ENCODE measurements at regions not wholly inside any gene's neighbourhood (a gene's known extent, or its start where the extent isn't known, plus 50 kb on each side); places are given as distances from the start of the nearest gene placed in this dataset.

DNA sequence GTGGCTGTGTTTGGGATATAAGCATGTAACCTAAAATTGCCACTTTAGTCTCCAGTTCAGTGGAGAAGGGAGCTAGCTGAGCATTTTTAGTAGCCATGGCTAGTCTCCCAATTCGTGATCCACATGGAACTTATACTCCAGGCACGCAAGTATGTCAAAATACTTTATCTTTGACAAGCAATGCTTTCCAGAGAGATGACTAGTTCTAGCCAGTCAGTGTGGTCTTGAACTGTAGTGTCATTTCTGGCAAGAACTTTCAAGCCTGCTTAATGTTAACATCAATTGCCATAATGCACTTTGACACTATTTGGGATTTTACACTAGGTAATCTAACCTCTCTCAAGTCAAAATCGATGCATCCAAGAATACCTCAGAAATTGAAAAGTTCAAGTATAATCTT is 660.0 kb downstream of the PTPRC start:
- no peak for DNase-seq

DNA sequence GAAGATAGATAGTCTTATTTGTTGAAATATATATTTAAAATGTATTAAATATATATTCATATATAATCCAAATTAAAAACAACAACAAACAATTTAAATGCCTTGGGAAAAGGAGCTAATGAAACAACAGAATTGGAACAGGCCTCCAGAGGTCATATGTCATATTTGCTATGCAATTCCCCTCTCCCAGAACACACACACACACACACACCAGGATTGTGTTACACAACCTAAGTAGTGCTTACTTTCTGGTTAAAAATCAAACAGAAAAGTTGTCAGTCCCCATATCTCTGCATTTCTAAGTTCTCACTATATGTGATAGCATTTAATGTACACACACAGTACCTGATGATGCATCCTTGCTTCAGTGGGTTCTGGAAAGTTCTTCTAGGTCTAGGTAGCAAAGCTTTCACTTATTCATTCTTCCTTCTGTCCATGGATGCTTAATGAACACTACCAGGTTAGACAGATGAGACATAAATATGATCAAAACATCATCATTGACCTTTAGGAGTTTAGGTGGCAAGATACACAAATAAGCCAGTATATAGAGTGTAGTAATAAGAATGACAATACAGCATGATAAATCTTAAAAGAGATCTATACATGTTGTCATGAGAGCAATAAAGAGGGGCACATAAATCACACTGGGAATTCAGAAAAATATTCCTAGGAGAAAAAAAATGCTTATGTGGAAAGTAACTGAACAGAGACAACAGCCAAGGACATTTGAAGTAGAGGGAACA is 662.8 kb downstream of the PTPRC start:
- no peak for DNase-seq

DNA sequence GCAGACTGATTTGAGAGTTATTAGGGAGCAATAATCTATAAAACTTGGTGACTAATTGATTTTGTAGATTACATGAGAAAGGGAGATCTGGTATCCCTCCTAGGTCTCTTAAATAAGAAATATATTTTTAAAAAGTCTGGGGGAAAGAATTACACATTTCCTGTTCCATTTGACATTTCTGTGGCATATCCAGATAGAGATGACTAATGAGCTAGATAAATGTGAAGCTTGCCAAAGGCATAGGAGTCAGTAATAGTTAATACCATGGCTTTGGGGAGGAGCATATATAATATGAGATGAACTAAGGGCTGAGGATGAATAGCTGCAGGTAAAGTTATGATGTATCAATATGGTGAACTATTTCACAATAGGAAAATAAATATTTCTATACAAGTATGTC is 663.7 kb downstream of the PTPRC start:
- no peak for DNase-seq

DNA sequence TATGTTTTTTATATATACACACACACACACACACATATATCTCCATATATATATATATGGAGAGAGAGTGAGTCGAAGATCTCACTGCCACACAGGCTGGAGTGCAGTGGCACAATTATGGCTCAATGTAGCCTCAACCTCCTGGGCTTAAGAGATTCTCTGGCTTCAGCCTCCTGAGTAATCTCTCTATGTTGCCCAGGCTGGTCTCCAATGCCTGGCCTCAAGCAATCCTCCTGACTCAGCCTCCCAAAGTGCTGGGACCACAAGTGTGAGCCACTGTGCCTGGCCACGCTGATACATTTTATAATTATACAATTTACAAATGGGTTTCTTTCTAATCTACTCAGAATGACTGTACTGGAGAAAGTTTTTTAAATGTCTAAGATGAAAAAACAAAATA is 664.2 kb downstream of the PTPRC start:
- no peak for DNase-seq

DNA sequence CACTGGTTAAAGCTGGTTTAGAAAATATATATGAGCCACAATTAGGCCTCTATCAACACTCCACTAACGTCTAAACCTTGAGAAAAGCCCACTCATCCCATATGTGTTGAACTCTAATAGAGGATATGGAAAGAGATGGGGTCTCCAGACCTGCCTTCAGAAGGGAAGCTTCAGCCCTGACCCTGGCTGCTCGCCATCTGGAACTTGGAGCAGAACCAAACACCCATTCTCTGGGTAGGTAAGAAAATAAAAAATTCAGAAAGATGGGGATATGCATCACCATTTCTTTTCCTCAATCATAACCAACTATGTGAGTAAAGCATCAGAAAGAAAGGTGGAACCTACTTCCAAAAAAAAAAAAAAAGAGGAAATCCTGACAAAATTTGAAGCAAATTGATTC is 666.2 kb downstream of the PTPRC start:
- no peak for DNase-seq

DNA sequence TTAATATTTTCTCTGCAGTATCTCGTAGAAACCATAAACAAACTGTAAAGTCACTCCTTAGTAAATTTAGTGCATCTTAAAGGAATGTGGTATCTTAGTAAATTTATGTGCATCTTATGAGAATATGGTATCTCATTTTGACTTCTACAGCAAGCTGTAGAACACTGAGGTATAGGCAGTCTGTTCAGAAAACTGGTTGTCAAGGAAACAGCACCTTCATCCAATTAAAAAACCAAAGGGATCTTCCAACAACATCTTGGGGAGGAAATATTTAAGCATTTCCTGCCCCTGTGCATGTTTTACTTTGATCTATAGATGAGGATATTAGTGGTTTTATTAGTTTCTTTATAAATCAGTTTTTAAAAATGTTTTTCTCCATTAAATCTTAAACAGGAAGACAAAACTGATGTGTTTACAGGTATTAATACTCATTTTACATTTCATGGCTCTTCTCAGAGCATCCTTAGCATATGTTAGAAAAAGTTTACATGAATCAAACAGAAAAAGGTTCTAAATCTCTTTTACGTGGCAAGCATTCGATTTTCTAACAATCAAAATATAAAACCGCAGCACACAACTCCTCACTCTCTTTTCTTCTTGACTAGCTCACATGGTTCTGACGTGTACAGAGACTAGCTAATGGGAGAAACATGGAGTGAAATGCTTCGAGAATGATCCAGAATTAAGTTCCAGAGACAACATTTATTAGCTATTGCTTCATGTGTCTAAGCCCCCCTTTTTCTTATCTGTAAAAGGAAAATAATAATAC is 668.8 kb downstream of the PTPRC start:
- no peak for DNase-seq

DNA sequence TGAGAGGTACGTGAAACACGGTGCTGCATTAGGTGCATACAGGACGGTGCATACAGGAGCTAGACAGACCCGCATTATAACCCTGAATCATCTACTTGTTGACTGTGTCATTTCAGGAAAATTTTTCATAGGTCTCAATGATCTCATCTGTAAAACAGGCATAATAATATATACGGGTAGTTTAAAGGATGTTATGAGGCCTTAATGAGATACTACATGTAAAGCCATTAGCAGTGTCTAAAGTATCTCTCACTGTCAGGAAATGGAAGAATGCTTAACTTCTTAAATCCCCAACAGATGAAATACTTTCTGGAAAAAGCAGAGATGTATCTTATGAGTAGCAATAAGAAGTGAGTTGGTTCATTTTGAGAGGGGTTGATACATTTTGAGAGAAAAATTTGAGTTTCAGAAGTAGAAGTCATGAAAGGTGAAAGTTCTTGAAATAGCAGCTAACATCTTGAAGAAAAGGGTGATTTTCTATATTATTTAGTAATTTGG is 669.6 kb downstream of the PTPRC start:
- DNase-seq, result no peak

DNA sequence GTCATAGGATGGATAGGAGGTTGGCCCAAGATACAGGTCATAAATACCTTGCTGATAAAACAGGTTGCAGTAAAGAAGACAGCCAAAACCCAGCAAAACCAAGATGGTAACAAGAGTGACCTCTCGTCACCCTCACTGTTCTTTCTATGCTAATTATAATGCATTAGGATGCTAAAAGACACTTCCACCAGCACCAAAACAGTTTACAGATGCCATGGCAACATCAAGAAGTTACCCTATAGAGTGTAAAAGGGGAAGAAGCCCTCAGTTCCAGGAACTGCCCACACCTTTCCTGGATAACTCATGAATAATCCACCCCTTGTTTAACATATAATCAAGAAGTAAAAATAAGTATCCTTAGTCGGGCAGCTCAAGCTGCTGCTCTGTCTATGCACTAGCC is 671.9 kb downstream of the PTPRC start:
- no peak for DNase-seq

DNA sequence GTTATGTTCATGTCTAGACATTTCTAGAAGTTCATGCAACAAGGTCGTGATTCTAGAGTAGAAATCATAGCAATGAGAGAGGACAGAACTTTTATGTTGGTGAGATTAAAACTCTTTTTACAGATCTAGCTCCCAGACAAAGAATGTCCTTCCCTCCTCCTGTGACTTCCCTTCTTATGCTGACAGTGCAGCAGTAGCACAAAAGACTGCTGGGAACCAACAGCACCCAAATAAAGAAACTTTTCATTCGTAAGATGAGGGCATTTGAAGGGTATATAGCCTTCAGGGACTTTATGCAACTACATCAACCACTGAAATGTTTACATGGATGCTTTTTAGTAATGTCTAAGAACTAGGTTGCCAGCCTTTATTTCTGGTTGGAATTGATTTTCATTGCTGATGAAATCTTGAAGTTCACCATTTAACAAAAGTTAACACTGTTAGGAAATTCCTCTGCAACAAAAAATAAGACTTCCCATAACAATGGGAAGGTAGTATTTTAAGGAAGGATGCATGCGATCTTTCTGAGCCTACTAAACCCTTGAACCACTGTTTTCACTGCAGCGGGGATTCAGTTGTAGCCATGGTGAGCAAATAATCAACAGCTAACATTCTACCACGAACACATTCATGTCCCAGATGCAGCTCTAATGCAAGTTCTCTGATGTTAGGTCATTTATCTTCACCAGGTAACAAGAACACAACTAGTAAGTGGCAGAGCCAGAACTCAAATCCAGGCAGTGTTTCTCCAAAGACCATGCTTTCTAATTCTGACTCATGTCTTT is 672.8 kb downstream of the PTPRC start:
- no peak for DNase-seq

DNA sequence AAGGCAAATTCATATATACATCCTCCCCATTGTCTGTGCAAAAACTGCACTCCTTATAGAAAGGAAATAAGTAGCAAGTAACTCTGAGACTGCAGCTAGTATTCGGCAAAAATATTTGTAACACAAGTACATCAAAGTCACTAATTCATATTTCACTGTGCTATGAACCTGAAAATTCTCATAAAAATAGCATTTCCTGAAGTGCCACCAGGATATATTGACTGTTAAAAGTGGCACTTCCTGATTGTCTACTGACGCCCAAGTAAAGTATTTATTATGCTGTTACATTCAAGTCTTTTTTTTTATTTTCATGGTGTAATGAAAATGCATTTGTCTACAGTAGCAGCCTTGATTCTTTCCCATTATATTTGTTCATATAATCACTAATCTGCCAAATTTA is 673.8 kb downstream of the PTPRC start:
- DNase-seq, result no peak

DNA sequence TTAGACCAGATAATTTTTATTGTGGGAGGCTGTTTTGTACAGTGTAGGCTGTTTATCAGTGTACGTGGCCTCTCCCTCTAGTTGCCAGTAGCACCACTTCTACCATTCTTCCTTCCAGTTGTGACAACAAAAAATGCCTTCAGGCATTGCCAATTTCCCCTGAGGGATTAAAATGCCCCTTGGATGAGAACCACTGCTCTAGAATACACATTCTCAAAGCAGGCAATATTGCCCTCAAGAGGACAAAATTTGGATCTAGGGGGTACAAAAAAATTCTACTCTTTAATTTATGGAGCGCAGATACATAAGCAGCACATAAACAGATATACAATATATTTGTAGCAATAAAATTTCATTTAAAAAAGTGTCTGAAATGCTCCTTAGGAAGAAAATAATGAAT is 674.6 kb downstream of the PTPRC start:
- DNase-seq, result no peak

DNA sequence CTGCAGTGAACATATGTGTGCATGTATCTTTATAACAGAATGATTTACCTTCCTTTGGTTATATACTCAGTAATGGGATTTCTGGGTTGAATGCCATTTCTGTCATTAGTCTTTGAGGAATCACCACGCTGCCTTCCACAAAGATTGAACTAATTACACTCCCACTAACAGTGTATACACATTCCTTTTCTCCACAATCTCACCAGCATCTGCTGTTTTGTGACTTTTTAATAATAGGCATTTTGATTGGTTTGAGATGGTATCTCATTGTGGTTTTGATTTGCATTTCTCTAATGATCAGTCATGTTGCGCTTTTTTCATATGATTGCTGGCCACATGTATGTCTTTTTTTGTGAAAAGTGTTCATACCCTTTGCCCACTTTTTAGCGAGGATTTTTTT is 680.5 kb downstream of the PTPRC start:
- DNase-seq, result no peak

DNA sequence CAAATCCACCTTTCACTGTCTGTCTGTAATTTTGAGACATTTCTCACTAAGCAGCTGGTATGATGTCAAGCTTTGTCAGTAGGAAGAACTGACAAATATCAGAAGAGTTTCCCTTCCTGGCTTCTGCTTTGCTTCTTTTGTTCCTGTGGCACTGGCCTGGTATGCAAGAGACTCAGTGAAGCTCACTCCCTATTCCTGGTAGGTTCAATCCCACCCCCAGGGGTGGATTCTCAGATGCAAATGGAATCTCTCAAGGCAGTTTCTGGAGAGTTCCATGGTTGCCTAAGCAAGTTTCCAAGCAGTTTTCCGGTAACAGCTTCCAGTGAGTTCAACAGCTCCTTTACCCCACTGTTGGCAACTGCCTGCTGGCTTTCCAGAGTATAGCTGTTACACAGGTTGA is 683.4 kb downstream of the PTPRC start:
- DNase-seq, result no peak

DNA sequence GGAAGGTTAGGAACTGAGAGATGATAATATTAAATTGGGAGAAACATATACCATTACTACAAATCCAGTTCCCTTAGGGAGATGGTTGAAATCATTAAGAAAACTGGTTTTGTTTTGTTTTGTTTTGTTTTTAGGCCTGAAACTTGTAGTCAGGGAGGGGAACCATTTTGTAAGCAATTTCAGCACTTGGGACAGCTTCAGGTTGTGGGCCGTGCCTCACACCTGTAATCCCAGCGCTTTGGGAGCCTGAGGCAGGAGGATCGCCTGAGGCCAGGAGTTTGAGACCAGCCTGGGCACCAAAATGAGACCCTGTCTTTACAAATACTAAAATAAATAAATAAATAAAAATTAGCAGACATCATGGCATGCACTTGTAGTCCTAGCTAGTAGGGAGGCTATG is 694.3 kb upstream of the NR5A2 start:
- DNase-seq, result no peak

DNA sequence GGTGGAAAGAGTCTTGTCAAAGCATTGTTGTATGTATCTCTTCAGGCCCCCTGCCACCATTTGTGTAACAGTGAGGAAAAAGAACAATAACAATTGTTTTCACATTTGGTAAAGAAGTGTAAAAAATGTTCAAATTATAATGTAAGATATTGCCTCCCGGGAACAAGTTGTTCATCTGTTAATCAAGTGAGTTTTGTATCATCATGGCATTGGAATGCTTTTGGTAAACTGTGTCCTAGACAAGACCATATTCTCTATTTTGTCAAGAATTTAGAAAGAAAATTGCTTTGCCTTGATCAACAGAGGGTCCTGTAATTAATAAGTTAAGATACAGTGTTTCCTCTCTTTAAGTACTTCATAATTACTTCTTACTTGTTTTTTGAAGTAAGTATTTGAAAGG is 692.0 kb upstream of the NR5A2 start:
- no peak for DNase-seq

DNA sequence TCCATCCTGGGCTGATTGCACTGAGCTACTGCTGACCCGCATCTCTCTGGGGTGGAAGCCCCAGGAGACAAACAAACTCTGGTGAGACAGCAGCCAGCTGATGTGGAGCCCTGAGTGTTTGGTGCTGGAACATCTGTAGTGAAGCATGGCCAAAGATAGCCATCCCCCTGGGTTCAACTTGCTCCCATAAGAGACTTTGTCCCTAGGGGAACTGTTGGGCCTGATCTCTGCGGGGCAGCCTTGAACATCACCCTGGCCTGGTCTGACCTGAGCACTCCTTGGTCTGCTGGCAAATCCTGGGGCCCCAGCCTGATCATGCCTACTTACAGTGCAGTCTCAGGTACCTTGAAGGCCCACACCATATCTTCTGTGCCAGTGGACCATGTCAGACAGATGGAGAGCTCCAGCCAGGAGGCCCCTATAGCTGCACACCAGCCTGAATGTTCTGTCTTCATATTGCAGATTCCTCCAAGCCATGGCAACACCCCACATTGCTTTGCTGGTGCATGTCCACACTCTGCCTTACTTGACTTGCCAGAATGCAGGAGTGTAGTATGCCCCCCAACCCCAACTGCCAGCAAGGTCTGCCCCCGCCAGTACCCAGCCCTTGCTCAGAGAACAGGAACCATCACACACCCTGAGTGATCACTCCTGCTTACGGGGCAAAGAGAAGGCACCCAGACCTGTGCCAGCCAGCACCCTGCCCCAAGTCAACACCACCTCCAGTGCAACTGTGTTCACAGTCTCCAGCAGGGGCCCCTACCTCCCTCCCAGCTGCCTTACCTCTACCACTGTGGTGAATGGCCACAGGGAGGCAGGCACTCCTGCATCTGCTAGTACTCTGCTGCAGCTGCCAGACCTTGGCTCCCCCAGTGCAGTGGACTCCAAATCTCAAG is 690.5 kb upstream of the NR5A2 start:
- no peak for DNase-seq

DNA sequence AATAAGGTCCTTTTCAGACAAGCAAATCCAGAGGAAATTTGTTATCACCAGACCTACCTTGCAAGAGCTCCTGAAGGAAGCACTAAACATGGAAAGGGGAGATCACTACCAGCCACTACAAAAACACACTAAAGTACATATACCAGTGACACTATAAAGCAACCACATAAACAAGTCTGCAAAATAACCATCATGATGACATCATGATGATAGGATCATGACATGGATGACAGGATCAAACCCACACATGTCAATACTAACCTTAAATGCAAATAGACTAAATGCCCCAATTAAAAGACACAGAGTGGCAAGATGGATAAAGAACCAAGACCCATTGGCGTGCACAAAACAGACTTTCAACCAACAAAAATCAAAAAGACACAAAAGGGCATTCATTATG is 688.8 kb upstream of the NR5A2 start:
- DNase-seq, result no peak

DNA sequence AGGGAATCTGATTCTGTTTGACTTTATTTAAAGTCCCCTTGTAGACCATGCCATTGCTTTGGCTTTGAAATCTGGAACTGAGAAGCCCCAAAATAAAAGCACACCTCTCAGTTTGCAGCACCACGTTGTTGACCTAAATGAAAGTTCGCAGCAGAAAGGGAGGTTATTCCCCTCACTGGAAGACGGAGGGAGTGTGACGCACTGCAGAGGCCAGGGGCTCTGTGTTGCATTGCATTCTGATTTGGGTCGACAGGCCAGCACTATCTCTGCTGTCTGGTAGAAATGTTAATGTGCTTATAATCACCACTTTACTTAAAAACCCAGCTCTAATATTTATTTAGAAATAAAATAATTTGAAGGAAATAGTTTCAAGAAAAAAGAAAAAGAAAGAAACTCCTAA is 675.2 kb upstream of the NR5A2 start:
- no peak for DNase-seq

DNA sequence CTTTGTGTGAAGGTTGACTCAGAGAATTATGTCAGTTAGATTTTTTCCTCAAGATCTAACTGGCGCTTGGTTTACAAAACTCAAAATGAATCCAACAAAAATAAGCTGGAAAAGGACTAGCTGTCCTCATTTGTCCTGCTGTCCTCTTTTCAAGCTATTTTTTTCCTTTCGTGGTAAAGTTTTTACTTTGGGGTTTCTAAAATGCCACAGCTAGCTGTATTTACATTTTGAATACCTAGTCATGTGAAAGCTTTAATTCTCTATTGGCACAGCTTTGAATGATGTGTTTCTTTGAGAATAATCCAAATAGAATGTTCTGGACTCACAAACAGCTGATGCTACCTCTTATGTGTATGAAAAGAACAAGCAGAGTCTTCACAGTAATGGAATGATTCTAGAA is 673.6 kb upstream of the NR5A2 start:
- DNase-seq, result no peak

DNA sequence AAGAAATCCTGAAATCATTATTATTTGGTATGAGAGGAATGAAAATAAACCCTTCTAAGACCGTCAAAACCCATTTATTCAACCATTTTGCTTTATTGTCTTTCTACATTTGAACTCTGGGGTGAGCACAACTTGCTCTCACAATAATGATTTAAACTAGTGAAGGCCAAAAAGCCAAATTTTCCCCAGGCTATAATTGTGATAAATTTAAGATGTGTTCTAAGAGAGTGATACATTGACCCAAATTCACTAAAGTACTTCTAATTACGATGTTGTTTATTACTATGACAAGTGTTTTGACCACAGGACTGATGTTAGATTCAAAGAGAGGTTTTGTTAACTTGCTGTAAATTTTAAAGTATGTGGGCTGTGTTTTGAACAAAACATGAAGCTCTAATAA is 670.9 kb upstream of the NR5A2 start:
- DNase-seq, result no peak

DNA sequence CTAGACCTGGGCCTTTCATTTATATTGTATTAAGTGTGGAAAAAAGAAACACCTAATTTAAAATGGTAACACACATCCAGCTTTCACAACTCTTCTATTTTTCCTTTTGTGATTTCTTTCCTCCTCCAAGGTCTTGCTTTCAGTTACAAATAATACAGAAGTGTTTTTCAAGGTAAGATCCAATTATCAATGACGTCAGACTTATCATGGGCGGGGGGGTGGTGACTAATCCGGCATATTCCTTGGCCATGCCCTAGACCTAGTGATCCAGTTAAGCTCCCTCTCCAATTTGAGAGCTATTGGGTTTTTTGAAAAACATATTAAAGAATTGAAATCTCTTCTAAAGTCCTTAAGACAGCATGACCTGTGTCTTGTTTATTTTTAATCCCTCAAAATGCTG is 669.9 kb upstream of the NR5A2 start:
- DNase-seq, result no peak

DNA sequence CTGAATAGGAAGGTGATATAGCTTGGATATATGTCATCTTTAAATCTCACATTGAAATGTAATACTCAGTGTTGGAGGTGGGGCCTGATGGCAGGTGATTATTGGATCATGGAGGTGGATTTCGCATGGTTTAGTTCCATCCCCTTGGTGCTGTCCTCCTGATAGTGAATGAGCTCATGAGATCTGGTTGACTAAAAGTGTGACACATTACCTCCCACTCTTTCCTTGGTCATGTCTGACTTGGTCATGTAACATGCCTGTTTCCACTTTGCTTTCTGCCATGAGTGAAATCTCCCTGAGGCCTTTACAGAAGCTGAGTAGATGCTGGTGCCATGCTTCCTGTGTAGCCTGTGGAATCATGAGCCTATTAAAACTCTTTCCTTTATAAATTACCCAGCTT is 664.5 kb upstream of the NR5A2 start:
- DNase-seq, result no peak

DNA sequence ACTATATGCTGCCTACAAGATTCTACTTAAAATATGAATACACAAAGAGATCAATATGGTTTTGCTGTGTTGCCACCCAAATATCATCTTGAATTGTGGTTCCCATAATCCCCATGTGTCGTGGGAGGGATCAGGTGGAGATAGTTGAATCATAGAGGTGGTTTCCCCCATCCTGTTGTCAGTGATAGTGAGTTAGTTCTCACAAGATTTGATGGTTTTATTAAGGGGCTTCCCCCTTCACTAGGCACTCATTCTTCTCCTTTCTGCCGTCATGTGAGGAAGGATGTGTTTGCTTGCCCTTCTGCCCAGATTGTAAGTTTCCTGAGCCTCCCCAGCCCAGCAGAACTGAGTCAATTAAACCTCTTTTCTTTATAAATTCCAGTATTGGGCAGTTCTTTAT is 654.4 kb upstream of the NR5A2 start:
- DNase-seq, result no peak
